ENCODE measurements at regions not wholly inside any gene's neighbourhood (a gene's known extent, or its start where the extent isn't known, plus 50 kb on each side); places are given as distances from the start of the nearest gene placed in this dataset.

DNA sequence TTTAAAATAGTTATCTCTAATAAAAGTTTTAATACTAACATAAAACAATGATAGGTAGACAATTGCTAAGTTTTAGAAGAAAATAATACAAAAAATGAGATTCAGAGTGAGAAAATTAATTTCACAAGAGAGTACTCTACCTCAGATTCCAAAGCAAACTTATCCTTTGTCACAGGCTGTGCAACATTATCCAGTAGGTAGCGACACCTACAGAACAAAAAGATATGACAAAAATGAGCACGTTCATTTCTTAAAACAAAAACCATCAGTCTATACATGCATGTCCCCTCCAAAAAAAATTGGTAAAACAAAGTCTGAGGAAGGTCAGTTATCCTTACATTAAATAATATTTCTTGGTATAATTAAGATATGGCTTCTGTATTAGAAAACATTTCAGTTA lies 275.2 kb downstream of the TP53TG3F start:
- TF ChIP-seq, protein P1, sequence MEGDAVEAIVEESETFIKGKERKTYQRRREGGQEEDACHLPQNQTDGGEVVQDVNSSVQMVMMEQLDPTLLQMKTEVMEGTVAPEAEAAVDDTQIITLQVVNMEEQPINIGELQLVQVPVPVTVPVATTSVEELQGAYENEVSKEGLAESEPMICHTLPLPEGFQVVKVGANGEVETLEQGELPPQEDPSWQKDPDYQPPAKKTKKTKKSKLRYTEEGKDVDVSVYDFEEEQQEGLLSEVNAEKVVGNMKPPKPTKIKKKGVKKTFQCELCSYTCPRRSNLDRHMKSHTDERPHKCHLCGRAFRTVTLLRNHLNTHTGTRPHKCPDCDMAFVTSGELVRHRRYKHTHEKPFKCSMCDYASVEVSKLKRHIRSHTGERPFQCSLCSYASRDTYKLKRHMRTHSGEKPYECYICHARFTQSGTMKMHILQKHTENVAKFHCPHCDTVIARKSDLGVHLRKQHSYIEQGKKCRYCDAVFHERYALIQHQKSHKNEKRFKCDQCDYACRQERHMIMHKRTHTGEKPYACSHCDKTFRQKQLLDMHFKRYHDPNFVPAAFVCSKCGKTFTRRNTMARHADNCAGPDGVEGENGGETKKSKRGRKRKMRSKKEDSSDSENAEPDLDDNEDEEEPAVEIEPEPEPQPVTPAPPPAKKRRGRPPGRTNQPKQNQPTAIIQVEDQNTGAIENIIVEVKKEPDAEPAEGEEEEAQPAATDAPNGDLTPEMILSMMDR (IDR thresholded peaks at IDR 0.05), result peak; percentile 36; the same call in 1 of the 2 replicates
